ENCODE measurements at regions not wholly inside any gene's neighbourhood (a gene's known extent, or its start where the extent isn't known, plus 50 kb on each side); places are given as distances from the start of the nearest gene placed in this dataset.

GRCh38 chr1:184186167-184186566 lies 134.6 kb downstream of the TSEN15 start:
- TF ChIP-seq PHF8 (CRISPR knock-in tag; IDR thresholded peaks at IDR 0.05) (no peak), RNF2 (conservative IDR thresholded peaks at IDR 0.05; ENCODE audit: low read depth) (no peak), ZNF20 (CRISPR knock-in tag; IDR thresholded peaks at IDR 0.05) (no peak), FOXM1 (CRISPR knock-in tag; IDR thresholded peaks at IDR 0.05) (no peak)
- TF ChIP-seq, protein P1, sequence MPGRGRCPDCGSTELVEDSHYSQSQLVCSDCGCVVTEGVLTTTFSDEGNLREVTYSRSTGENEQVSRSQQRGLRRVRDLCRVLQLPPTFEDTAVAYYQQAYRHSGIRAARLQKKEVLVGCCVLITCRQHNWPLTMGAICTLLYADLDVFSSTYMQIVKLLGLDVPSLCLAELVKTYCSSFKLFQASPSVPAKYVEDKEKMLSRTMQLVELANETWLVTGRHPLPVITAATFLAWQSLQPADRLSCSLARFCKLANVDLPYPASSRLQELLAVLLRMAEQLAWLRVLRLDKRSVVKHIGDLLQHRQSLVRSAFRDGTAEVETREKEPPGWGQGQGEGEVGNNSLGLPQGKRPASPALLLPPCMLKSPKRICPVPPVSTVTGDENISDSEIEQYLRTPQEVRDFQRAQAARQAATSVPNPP (CRISPR knock-in tag; IDR thresholded peaks at IDR 0.05), result no peak
